Subcutaneous abdominal adipose tissue (tissue), 5 donors: ENCODE measurements at regions not wholly inside any gene's neighbourhood (a gene's known extent, or its start where the extent isn't known, plus 50 kb on each side); places are given as distances from the start of the nearest gene placed in this dataset.

ENCODE experiments used
- H3K27ac ChIP-seq: one replicate; pipeline ENCODE4 v1.7.0; 2013; ENCODE audit warnings: low read depth, mild to moderate bottlenecking, inconsistent platforms, low read length, moderate library complexity
- H3K27me3 ChIP-seq, 5 donors: one replicate each; pipeline ENCODE4 v1.7.0; 2013; ENCODE audit warnings: low read length in 5 of 5, inconsistent platforms in 1 of 5; ENCODE audit not compliant: control insufficient read depth in 5 of 5, insufficient read depth in 4 of 5
- H3K36me3 ChIP-seq, 5 donors: one replicate each; pipeline ENCODE4 v1.7.0; 2013; ENCODE audit warnings: low read length in 5 of 5; ENCODE audit not compliant: control insufficient read depth in 5 of 5, insufficient read depth in 5 of 5
- H3K4me1 ChIP-seq, 5 donors: one replicate each; pipeline ENCODE4 v1.7.0; 2013; ENCODE audit warnings: low read length in 5 of 5, mild to moderate bottlenecking in 3 of 5, moderate library complexity in 1 of 5; ENCODE audit not compliant: control insufficient read depth in 5 of 5, insufficient read depth in 5 of 5
- H3K4me3 ChIP-seq, 5 donors: one replicate each; pipeline ENCODE4 v1.7.0; 2013; ENCODE audit warnings: low read length in 5 of 5, low read depth in 1 of 5
- H3K9ac ChIP-seq, 5 donors: one replicate each; pipeline ENCODE4 v1.7.0; 2013; ENCODE audit warnings: low read length in 5 of 5, mild to moderate bottlenecking in 4 of 5, moderate library complexity in 3 of 5
- H3K9me3 ChIP-seq, 5 donors: one replicate each; pipeline ENCODE4 v1.7.0; 2013; ENCODE audit warnings: low read length in 5 of 5; ENCODE audit not compliant: control insufficient read depth in 5 of 5
- donor health status: healthy.
- donor health status: healthy.
- donor health status: healthy.
- donor health status: healthy.
- donor health status: healthy.

DNA sequence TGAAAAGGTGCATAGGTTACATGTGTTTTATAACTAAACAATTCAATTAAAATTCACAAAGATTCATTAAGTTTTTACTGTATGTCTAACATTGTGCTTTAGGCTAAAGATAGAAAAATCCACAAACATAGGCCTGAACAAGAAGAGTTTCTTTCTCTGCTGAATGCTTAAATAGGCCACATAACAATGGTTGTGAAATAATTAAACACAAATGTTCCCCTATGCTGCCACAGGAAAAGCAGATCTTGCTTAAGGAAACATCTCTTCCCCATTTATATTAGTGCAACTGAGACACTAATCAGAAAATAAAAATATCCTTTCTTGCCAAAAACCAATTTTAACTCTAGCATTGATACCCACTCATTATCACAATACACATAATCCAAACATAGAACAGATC is 725.4 kb upstream of the DPPA4 start:
- H3K4me3 ChIP-seq, result no peak overlapping the region
- no peaks in the 10 kb centered on the region for H3K4me1 ChIP-seq
- H3K27ac ChIP-seq, result no peak overlapping the region
- H3K9me3 ChIP-seq, result no peaks in the 10 kb centered on the region
- H3K27me3 ChIP-seq, result no peaks in the 10 kb centered on the region
- no peak overlapping the region for H3K9ac ChIP-seq
- H3K36me3 ChIP-seq, result no peaks in the 10 kb centered on the region

DNA sequence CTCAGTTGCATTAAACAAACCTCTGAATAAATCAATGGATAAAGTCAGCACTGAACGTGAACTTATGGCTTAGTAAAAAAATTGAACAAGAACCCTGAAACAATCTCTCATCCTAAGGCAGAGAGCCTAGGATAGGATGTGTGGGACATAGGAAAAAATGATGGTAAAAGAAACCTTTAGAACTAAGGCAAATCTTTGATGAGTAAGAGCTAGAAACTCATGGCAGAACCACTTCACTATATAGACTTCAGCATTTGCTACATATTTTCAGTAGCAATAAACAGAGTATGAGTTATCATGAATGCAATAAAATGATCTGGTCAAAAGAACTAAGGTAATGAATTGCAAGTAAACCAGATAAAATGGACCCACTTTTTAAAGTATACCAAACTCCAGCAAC is 725.8 kb upstream of the DPPA4 start:
- Histone ChIP-seq H3K27ac (no peak overlapping the region), H3K9ac (no peak overlapping the region), H3K9me3 (no peaks in the 10 kb centered on the region), H3K4me3 (no peak overlapping the region), H3K36me3 (no peaks in the 10 kb centered on the region), H3K4me1 (no peaks in the 10 kb centered on the region), H3K27me3 (no peaks in the 10 kb centered on the region)

DNA sequence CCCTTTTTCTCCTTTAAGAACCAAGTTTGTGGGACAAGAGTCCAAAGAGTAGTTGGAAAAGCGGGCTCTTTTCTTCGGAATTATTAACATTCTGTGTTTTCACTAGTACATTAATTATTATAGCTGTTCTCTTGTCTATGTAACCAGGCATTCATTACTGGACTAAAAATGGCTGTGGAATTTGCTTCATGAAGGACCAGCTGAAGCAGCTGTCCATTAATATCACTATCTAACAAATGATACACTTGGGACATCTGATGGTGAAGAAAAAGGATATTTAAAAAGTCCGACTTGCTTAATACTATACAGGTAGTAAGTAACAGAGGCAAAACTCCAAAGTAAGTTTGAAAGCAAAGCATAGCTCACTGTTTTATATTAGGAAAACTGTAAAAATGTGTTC is 728.9 kb upstream of the DPPA4 start:
- no peaks in the 10 kb centered on the region for H3K4me1 ChIP-seq
- no peak overlapping the region for H3K9ac ChIP-seq
- H3K27ac ChIP-seq, result no peak overlapping the region
- no peaks in the 10 kb centered on the region for H3K36me3 ChIP-seq
- H3K9me3 ChIP-seq, result no peaks in the 10 kb centered on the region
- H3K27me3 ChIP-seq, result no peaks in the 10 kb centered on the region
- no peak overlapping the region for H3K4me3 ChIP-seq

DNA sequence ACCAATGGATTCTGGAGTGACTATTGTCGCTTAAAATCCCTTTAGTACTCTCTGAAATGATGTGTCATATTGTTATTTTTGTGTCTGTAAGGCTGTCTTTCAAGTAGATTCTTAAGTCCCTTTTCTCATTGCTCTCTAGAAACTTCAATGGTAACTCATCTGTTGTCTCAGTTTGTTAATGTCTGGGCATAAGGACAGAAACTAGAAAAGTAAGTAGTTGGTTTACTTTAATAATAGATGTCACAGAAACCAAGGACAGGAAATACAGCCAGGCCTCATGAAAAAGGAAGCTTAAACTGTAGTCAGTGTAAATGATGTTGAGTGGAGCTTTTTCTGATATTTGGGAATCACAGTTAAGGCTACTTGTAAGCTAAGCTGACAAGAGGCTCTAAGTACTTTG is 730.2 kb upstream of the DPPA4 start:
- Histone ChIP-seq H3K36me3 (no peaks in the 10 kb centered on the region), H3K27ac (no peak overlapping the region), H3K4me1 (no peaks in the 10 kb centered on the region), H3K9ac (no peak overlapping the region), H3K9me3 (no peaks in the 10 kb centered on the region), H3K27me3 (no peaks in the 10 kb centered on the region), H3K4me3 (no peak overlapping the region)

DNA sequence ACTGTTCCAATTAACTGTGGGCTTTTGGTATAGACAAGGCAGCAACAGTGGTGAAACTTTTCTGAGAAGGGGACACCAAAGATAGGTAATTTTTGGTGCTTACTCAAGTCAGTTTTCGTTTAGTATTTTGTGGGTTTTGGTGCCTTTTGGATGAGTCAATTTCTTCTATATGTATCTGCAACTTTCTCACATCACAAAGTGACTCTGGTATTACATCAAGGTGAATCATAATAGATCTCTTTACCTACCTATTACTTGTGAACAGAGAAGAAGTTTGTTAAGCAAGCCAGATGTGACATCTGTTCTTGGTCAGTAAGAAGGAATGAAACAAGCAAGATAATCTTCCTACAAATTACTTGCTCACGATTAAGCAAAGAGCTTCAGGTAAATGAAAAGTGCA is 732.4 kb upstream of the DPPA4 start:
- no peaks in the 10 kb centered on the region for H3K9me3 ChIP-seq
- H3K36me3 ChIP-seq, result no peaks in the 10 kb centered on the region
- H3K4me3 ChIP-seq, result no peak overlapping the region
- H3K27ac ChIP-seq, result no peak overlapping the region
- H3K4me1 ChIP-seq, result no peaks in the 10 kb centered on the region
- no peaks in the 10 kb centered on the region for H3K27me3 ChIP-seq
- no peak overlapping the region for H3K9ac ChIP-seq

DNA sequence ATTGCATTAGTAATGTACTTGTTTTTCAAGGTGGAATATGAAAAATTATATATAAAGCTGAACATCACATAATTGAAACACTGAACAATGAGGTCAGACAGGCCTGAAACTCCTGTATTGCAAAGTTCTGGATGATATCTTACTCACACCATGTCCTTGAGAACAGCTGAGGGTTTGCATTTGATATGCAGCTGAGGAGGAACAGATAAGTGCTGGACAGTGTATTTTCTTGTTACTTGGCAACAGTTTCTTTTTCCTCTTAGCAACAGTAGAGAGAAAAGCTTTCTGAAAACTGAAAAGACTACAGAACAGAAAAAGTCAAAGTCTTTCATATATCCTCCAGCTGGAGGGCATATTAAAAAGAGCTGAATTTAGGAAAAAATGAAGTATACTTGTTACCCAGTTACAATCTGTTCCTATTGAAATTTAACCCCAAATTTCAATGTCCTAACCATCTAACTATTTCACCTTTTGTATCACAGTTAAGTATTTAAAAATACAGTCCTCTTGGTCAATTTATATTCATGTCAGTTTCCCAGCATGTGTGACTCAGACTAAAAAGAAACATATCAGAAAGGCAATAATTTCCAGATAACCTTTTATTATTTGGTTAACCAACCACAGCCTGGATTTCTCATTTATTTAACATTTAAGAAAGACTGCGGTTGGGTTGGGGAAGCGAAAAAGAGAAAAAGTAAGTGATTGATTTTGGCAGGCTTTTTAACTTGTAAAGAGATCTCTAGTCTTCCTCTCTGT is 733.0 kb upstream of the DPPA4 start:
- H3K36me3 ChIP-seq, result no peaks in the 10 kb centered on the region
- no peaks in the 10 kb centered on the region for H3K27me3 ChIP-seq
- no peaks in the 10 kb centered on the region for H3K4me1 ChIP-seq
- H3K9ac ChIP-seq, result no peak overlapping the region
- H3K9me3 ChIP-seq, result no peaks in the 10 kb centered on the region
- no peak overlapping the region for H3K4me3 ChIP-seq
- no peak overlapping the region for H3K27ac ChIP-seq

DNA sequence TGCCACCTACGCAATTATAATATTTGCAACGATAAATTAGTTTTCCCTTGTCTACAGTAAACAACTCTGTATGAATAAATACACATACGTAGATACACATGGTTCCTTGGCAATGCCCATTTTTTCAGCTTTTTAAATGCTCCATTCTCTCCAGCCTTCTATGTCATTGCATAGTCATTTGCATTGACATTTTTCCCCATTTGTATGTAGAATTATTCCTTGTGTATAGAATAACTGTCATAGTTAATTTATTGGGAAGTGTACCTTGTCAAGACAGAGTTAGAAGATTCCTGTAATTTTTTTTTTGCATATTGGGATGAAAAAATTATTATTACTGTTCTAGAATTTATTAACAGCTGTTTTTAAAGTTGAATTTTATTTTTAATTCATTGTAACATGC is 736.7 kb upstream of the DPPA4 start:
- no peaks in the 10 kb centered on the region for H3K27me3 ChIP-seq
- H3K4me3 ChIP-seq, result no peak overlapping the region

DNA sequence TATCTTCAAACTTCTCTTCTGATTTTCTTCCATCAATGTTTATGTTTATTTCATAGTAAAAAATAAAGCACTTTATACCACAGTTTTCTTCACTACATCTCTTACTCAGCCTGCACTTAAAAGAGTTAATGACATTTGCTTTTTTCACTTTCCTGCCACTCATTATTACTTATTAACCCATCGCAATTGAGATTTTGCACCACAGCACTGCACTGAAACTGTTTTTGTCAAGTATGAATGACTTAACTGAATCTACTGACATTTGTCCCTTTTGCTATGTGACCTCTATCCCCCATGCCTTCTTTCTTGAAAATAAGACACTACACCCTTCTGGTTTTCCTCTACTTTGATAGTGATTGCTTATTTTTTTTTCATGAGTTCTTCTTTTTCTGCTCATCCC is 739.7 kb upstream of the DPPA4 start:
- Histone ChIP-seq H3K36me3 (no peaks in the 10 kb centered on the region), H3K9me3 (no peaks in the 10 kb centered on the region), H3K27ac (no peak overlapping the region), H3K4me1 (no peaks in the 10 kb centered on the region), H3K4me3 (no peak overlapping the region), H3K9ac (no peak overlapping the region), H3K27me3 (no peaks in the 10 kb centered on the region)

More for the DNA sequence above, 736.7 kb upstream of the DPPA4 start:
- no peaks in the 10 kb centered on the region for H3K9me3 ChIP-seq
- no peaks in the 10 kb centered on the region for H3K36me3 ChIP-seq
- no peak overlapping the region for H3K9ac ChIP-seq
- no peak overlapping the region for H3K27ac ChIP-seq
- H3K4me1 ChIP-seq, result no peaks in the 10 kb centered on the region

DNA sequence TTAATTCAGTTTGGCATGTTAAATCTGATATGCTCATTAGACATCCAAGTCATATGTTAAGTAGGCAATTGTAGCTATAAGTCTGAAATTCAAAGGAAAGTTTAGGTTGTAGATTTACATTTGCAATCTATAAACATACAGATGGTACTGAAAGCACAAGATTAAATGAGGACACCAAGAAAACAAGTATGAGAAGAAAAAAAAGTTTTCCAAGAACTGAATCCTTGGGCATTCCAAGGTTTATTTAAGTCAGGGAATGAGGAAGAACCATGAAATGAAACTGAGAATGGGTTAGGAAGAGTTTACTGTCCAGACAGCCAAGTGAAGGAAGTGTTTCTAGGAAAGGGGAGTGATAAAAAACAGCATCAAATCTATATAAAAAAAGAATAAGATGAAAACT is 756.1 kb upstream of the DPPA4 start:
- no peaks in the 10 kb centered on the region for H3K9me3 ChIP-seq
- H3K27me3 ChIP-seq, result no peaks in the 10 kb centered on the region
- no peak overlapping the region for H3K9ac ChIP-seq
- H3K4me3 ChIP-seq, result no peak overlapping the region
- H3K27ac ChIP-seq, result no peak overlapping the region
- no peaks in the 10 kb centered on the region for H3K4me1 ChIP-seq
- no peaks in the 10 kb centered on the region for H3K36me3 ChIP-seq

DNA sequence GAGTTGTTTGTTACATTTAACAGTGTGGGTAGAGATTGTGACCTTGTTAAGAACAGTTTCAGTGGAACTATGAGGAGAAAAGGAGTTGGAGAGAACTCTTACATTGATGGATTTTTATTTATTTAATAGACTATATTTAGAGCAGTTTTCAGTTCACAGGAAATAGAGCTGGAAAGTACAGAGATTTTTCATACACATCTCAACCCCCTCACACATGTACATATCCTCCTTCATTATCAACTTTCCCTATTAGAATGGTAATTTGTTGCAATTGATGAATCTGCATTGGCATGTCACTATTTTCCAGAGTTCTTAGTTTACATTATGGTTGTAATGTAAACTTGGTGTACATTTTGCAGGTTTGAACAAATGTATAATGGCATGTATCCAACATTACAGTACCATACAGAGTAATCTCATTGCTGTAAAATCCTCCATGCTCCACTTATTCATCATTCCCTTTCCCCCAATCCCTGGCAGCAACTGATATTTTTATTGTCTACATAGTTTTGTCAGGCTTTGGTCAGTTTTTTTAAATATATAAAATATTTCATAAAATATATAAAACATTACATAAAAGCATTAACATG is 756.6 kb upstream of the DPPA4 start:
- Histone ChIP-seq H3K27me3 (no peaks in the 10 kb centered on the region), H3K9ac (no peak overlapping the region), H3K4me1 (no peaks in the 10 kb centered on the region), H3K27ac (no peak overlapping the region), H3K36me3 (no peaks in the 10 kb centered on the region), H3K9me3 (no peaks in the 10 kb centered on the region), H3K4me3 (no peak overlapping the region)
